Keratinocyte (primary cell): ENCODE measurements at regions not wholly inside any gene's neighbourhood (a gene's known extent, or its start where the extent isn't known, plus 50 kb on each side); places are given as distances from the start of the nearest gene placed in this dataset.

Experiments
- DNase-seq: peaks from one replicate; pipeline ENCODE4 v3.0.0-alpha.2; 2011; ENCODE audit warnings: low read depth, missing footprints, low spot score
- FAIRE-seq: peaks from 2 replicates; lab custom pipeline; 2011; peaks lifted over from hg19 to GRCh38; lab: Jason Lieb, UNC
- H2AFZ ChIP-seq: 2 replicates; pipeline ENCODE4 v1.6.0; 2012; ENCODE audit warnings: low read length, control low read depth, inconsistent platforms; ENCODE audit not compliant: control insufficient read depth
- H3K27ac ChIP-seq: 2 replicates; pipeline ENCODE4 v1.5.1; 2011; ENCODE audit warnings: low read length; ENCODE audit not compliant: control insufficient read depth, insufficient read depth
- H3K27me3 ChIP-seq: 3 replicates; pipeline ENCODE4 v1.6.0; 2011; ENCODE audit warnings: low read length; ENCODE audit not compliant: control insufficient read depth, insufficient read depth; ENCODE audit errors: extremely low read depth
- H3K36me3 ChIP-seq, 2 experiments: 2 replicates in 1 of 2; 3 replicates in 1 of 2; pipeline ENCODE4 v1.5.1; 2011; ENCODE audit warnings: low read length in 2 of 2, mild to moderate bottlenecking in 1 of 2; ENCODE audit not compliant: control insufficient read depth in 2 of 2, insufficient read depth in 2 of 2; ENCODE audit errors: extremely low read depth in 1 of 2
- H3K4me1 ChIP-seq: 3 replicates; pipeline ENCODE4 v1.5.1; 2011; ENCODE audit warnings: low read length; ENCODE audit not compliant: control insufficient read depth, insufficient read depth; ENCODE audit errors: extremely low read depth
- H3K4me2 ChIP-seq: 3 replicates; pipeline ENCODE4 v1.6.0; 2011; ENCODE audit warnings: low read depth, low read length; ENCODE audit not compliant: control insufficient read depth, insufficient read depth; ENCODE audit errors: extremely low read depth
- H3K4me3 ChIP-seq, 3 experiments: fragments of 200-600 bp in 1 of 3; sonication (generic) in 1 of 3; 2 replicates in 2 of 3; 3 replicates in 1 of 3; pipeline ENCODE4 v1.5.1; 2011 to 2016; ENCODE audit warnings: low read length in 3 of 3, mild to moderate bottlenecking in 3 of 3, control low read depth in 2 of 3, inconsistent platforms in 1 of 3, low read depth in 1 of 3, mixed read lengths in 1 of 3, mixed run types in 1 of 3, moderate library complexity in 1 of 3; ENCODE audit not compliant: control insufficient read depth in 2 of 3, insufficient read depth in 2 of 3; ENCODE audit errors: extremely low read depth in 1 of 3
- H3K79me2 ChIP-seq: 2 replicates; pipeline ENCODE4 v1.6.0; 2012; ENCODE audit warnings: low read length; ENCODE audit not compliant: control insufficient read depth, insufficient read depth
- H3K9ac ChIP-seq: 3 replicates; pipeline ENCODE4 v1.6.0; 2011; ENCODE audit warnings: low read length; ENCODE audit not compliant: control insufficient read depth, insufficient read depth; ENCODE audit errors: extremely low read depth
- H3K9me1 ChIP-seq: 3 replicates; pipeline ENCODE4 v1.6.0; 2011; ENCODE audit warnings: low read length; ENCODE audit not compliant: control insufficient read depth, insufficient read depth; ENCODE audit errors: extremely low read depth
- H3K9me3 ChIP-seq: 2 replicates; pipeline ENCODE4 v1.5.1; 2012; ENCODE audit warnings: low read depth, low read length; ENCODE audit not compliant: control insufficient read depth
- H4K20me1 ChIP-seq: 3 replicates; pipeline ENCODE4 v1.6.0; 2011; ENCODE audit warnings: low read length; ENCODE audit not compliant: control insufficient read depth, insufficient read depth; ENCODE audit errors: extremely low read depth
- EZH2 ChIP-seq: IDR thresholded peaks from one replicate; pipeline ENCODE4 v1.6.1; 2012; ENCODE audit warnings: inconsistent platforms, mild to moderate bottlenecking, low read length, moderate library complexity
- dilution Hi-C: fragments of 300-500 bp; cut with MboI; formaldehyde crosslinking; loops from one replicate; pipeline ENCODE4 v1.7.0; 2020; ENCODE audit warnings: low sequenced_read_pairs; ENCODE audit not compliant: extremely low pct_ligation_motif_present
- TF ChIP-seq, protein P1 (sequence below), 3 experiments: IDR thresholded peaks in 1 of 3; conservative IDR thresholded peaks in 1 of 3; optimal IDR thresholded peaks in 1 of 3; 2 replicates in 2 of 3; 3 replicates in 1 of 3; pipeline versions ENCODE3 to v1.5.1; 2011; ENCODE audit warnings: low read length in 3 of 3, mild to moderate bottlenecking in 3 of 3, moderate library complexity in 2 of 3, control low read depth in 1 of 3, inconsistent platforms in 1 of 3; ENCODE audit not compliant: insufficient read depth in 2 of 3; ENCODE audit errors: extremely low read depth in 1 of 3

DNA sequence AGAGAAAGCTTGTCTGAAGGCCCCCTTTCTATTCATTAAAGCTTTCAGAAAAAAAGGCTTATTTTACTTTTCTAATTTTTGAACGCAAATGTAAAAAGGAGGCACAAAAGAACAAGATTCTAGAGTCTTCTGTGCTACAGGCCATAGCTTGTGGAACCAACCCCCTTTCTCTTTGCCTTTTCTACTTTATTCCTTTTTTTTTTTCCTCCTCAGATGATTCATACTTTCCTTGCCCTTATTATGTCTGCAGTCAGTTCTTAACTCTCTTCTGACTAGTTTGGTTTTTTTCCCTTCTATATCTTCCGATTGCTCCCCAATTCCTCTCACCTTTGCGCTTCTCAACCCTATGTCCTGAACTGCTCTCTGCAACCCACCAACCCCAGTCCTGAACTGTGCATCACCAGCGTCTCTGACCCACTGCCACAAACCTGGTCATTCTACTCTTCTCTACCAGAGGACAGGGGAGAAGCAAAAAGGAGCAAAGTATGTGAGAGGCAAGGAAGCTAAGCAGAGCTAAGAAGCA, 56.9 kb upstream of the WIPF1 start:
- FAIRE-seq (no peak), DNase-seq (no peak)
- no peak for TF ChIP-seq EZH2
- TF ChIP-seq, protein P1, sequence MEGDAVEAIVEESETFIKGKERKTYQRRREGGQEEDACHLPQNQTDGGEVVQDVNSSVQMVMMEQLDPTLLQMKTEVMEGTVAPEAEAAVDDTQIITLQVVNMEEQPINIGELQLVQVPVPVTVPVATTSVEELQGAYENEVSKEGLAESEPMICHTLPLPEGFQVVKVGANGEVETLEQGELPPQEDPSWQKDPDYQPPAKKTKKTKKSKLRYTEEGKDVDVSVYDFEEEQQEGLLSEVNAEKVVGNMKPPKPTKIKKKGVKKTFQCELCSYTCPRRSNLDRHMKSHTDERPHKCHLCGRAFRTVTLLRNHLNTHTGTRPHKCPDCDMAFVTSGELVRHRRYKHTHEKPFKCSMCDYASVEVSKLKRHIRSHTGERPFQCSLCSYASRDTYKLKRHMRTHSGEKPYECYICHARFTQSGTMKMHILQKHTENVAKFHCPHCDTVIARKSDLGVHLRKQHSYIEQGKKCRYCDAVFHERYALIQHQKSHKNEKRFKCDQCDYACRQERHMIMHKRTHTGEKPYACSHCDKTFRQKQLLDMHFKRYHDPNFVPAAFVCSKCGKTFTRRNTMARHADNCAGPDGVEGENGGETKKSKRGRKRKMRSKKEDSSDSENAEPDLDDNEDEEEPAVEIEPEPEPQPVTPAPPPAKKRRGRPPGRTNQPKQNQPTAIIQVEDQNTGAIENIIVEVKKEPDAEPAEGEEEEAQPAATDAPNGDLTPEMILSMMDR (optimal IDR thresholded peaks at IDR 0.05 in 1 of 3, IDR thresholded peaks at IDR 0.05 in 1 of 3, conservative IDR thresholded peaks at IDR 0.05 in 1 of 3; ENCODE audit: extremely low read depth in 1 of 3, insufficient read depth in 2 of 3, low read length in 3 of 3): no peak
- H2AFZ ChIP-seq: no peak overlapping the region
- H3K79me2 ChIP-seq: no peaks in the 10 kb centered on the region
- H3K9me3 ChIP-seq: no peaks in the 10 kb centered on the region
- no peak overlapping the region for H3K9ac ChIP-seq
- dilution Hi-C loops: no loop called here
- no peak overlapping the region for H3K27ac ChIP-seq
- H4K20me1 ChIP-seq: no peaks in the 10 kb centered on the region
- H3K4me3 ChIP-seq: no peak overlapping the region
- no peaks in the 10 kb centered on the region for H3K27me3 ChIP-seq
- H3K9me1 ChIP-seq: no peaks in the 10 kb centered on the region
- no peak overlapping the region for H3K4me2 ChIP-seq
- H3K4me1 ChIP-seq: no peaks in the 10 kb centered on the region
- H3K36me3 ChIP-seq: no peaks in the 10 kb centered on the region

GRCh38 chr2:174648896-174649295, 51.3 kb upstream of the WIPF1 start:
- H3K9me3 ChIP-seq: peaks cover 2% of the 10 kb centered on the region
- no peaks in the 10 kb centered on the region for H3K9me1 ChIP-seq
- no peak overlapping the region for H3K4me3 ChIP-seq
- no peaks in the 10 kb centered on the region for H4K20me1 ChIP-seq
- H3K27ac ChIP-seq: no peak overlapping the region
- FAIRE-seq (no peak), DNase-seq (no peak)
- no peaks in the 10 kb centered on the region for H3K36me3 ChIP-seq
- H3K4me2 ChIP-seq: no peak overlapping the region
- no peaks in the 10 kb centered on the region for H3K27me3 ChIP-seq
- no peak for TF ChIP-seq EZH2
- TF ChIP-seq, protein P1 (optimal IDR thresholded peaks at IDR 0.05 in 1 of 3, IDR thresholded peaks at IDR 0.05 in 1 of 3, conservative IDR thresholded peaks at IDR 0.05 in 1 of 3; ENCODE audit: extremely low read depth in 1 of 3, insufficient read depth in 2 of 3, low read length in 3 of 3): no peak
- dilution Hi-C loops: no loop called here
- H2AFZ ChIP-seq: no peak overlapping the region
- H3K79me2 ChIP-seq: no peaks in the 10 kb centered on the region
- H3K9ac ChIP-seq: no peak overlapping the region
- H3K4me1 ChIP-seq: no peaks in the 10 kb centered on the region
